ENCODE measurements at regions not wholly inside any gene's neighbourhood (a gene's known extent, or its start where the extent isn't known, plus 50 kb on each side); places are given as distances from the start of the nearest gene placed in this dataset.

DNA sequence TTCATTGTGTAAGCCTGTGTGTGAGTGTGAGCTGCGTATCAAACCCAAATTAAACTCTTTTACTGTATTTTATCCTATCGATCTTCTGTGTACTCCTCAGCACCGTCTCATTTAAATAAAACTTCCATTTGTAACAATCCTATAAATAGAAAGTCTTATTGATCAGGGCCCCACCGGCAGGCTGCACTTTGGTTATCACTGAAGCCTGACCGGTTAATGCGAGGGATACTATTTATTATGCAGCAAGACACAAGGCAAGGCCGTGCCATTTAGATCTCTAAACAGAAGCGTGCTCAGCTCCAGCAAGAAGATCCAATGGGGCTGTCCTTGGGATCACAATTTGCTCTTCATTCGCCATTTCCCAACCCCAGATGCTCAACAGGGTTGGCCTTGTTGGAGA is 252.6 kb upstream of the TSHZ3 start:
- TF ChIP-seq, protein P1, sequence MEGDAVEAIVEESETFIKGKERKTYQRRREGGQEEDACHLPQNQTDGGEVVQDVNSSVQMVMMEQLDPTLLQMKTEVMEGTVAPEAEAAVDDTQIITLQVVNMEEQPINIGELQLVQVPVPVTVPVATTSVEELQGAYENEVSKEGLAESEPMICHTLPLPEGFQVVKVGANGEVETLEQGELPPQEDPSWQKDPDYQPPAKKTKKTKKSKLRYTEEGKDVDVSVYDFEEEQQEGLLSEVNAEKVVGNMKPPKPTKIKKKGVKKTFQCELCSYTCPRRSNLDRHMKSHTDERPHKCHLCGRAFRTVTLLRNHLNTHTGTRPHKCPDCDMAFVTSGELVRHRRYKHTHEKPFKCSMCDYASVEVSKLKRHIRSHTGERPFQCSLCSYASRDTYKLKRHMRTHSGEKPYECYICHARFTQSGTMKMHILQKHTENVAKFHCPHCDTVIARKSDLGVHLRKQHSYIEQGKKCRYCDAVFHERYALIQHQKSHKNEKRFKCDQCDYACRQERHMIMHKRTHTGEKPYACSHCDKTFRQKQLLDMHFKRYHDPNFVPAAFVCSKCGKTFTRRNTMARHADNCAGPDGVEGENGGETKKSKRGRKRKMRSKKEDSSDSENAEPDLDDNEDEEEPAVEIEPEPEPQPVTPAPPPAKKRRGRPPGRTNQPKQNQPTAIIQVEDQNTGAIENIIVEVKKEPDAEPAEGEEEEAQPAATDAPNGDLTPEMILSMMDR (IDR thresholded peaks at IDR 0.05) = no peak
- TF ChIP-seq POLR2A (IDR thresholded peaks at IDR 0.05) = no peak
